Epithelial cell of esophagus (primary cell): ENCODE measurements at regions not wholly inside any gene's neighbourhood (a gene's known extent, or its start where the extent isn't known, plus 50 kb on each side); places are given as distances from the start of the nearest gene placed in this dataset.

Source experiments
- DNase-seq: peaks from one replicate; pipeline ENCODE4 v3.0.0; 2010; ENCODE audit warnings: low read depth
- H3K4me3 ChIP-seq: 2 replicates; pipeline ENCODE4 v1.5.1; 2011; ENCODE audit warnings: mild to moderate bottlenecking, low read length, control low read depth
- CTCF ChIP-seq: IDR thresholded peaks from 2 replicates; pipeline ENCODE4 v1.5.1; 2011; ENCODE audit warnings: low read depth, mild to moderate bottlenecking, low read length, control low read depth, inconsistent platforms; ENCODE audit not compliant: insufficient read depth; ENCODE audit errors: missing control alignments

GRCh38 chr3:102183623-102184022, 251.2 kb upstream of the ZPLD1 start:
- H3K4me3 ChIP-seq, result no peak overlapping the region
- DNase-seq, result no peak
- no peak for TF ChIP-seq CTCF

GRCh38 chr3:102189541-102189940, 245.3 kb upstream of the ZPLD1 start:
- no peak for TF ChIP-seq CTCF
- no peak overlapping the region for H3K4me3 ChIP-seq

GRCh38 chr3:102189956-102190723, 244.7 kb upstream of the ZPLD1 start:
- DNase-seq, result peak; percentile 80
- TF ChIP-seq CTCF, result no peak
- H3K4me3 ChIP-seq, result no peak overlapping the region

More at GRCh38 chr3:102189541-102189940, 245.3 kb upstream of the ZPLD1 start:
- peak; percentile 95 for DNase-seq

GRCh38 chr3:102192575-102192974, 242.2 kb upstream of the ZPLD1 start:
- peak; percentile 84 for DNase-seq
- no peak overlapping the region for H3K4me3 ChIP-seq
- no peak for TF ChIP-seq CTCF

GRCh38 chr3:102193255-102193654, 241.6 kb upstream of the ZPLD1 start:
- H3K4me3 ChIP-seq, result no peak overlapping the region
- TF ChIP-seq CTCF, result no peak

GRCh38 chr3:102194001-102194400, 240.8 kb upstream of the ZPLD1 start:
- TF ChIP-seq CTCF, result no peak

More at GRCh38 chr3:102193255-102193654, 241.6 kb upstream of the ZPLD1 start:
- peak; percentile 25 for DNase-seq

GRCh38 chr3:102194760-102195159, 240.1 kb upstream of the ZPLD1 start:
- H3K4me3 ChIP-seq, result no peak overlapping the region
- TF ChIP-seq CTCF, result no peak
- DNase-seq, result no peak

More at GRCh38 chr3:102194001-102194400, 240.8 kb upstream of the ZPLD1 start:
- H3K4me3 ChIP-seq, result no peak overlapping the region
- DNase-seq, result no peak
